ENCODE measurements at regions not wholly inside any gene's neighbourhood (a gene's known extent, or its start where the extent isn't known, plus 50 kb on each side); places are given as distances from the start of the nearest gene placed in this dataset.

GRCh38 chr6:23308166-23308565 is 738.8 kb downstream of the HDGFL1 start:
- TF ChIP-seq REST (IDR thresholded peaks at IDR 0.05; ENCODE audit: low read depth) = no peak
- no peak for TF ChIP-seq CBX3 (IDR thresholded peaks at IDR 0.05; ENCODE audit: low read depth)
- no peak for TF ChIP-seq ATF3 (IDR thresholded peaks at IDR 0.05)
- no peak for TF ChIP-seq TCF7L2 (IDR thresholded peaks at IDR 0.05; ENCODE audit: borderline replicate concordance, extremely low read depth, insufficient read depth, insufficient read length)
- no peak for TF ChIP-seq SP1 (IDR thresholded peaks at IDR 0.05; ENCODE audit: low read depth)
- no peak for TF ChIP-seq CTCF (IDR thresholded peaks at IDR 0.05 in 2 of 3, conservative IDR thresholded peaks at IDR 0.05 in 1 of 3; ENCODE audit: borderline replicate concordance in 1 of 3, insufficient read depth in 1 of 3, low read depth in 2 of 3, low read length in 2 of 3)
- TF ChIP-seq EGR1 (IDR thresholded peaks at IDR 0.05; ENCODE audit: low read depth) = no peak
- TF ChIP-seq POLR2AphosphoS5 (IDR thresholded peaks at IDR 0.05; ENCODE audit: low read depth, low read length) = no peak
- no peak for TF ChIP-seq FOSL1 (IDR thresholded peaks at IDR 0.05; ENCODE audit: low read depth)
- TF ChIP-seq RAD21 (IDR thresholded peaks at IDR 0.05; ENCODE audit: low read depth) = no peak
- TF ChIP-seq ZBTB33 (IDR thresholded peaks at IDR 0.05; ENCODE audit: extremely low read depth, insufficient replicate concordance, low read length) = no peak
- TF ChIP-seq EZH2 (IDR thresholded peaks at IDR 0.05) = no peak
- TF ChIP-seq MAX (IDR thresholded peaks at IDR 0.05) = no peak
- TF ChIP-seq SIN3A (IDR thresholded peaks at IDR 0.05; ENCODE audit: low read depth) = no peak
- no peak for TF ChIP-seq SRF (IDR thresholded peaks at IDR 0.05; ENCODE audit: low read depth)
- no peak for TF ChIP-seq JUND (IDR thresholded peaks at IDR 0.05)
- ChIA-PET POLR2A (no interaction called here), RAD21 (ENCODE audit: low non-redundant PET in 1 of 2, low total read pairs in 2 of 2, uncharacterized antibody in 2 of 2, unreplicated experiment in 2 of 2) (no interaction called here), CTCF (no interaction called here)
- no peaks in the 10 kb centered on the region; a peak in 1 of 4 replicates for H3K4me1 ChIP-seq (ENCODE audit: control insufficient read depth in 1 of 2, insufficient read depth in 2 of 2, low read length in 2 of 2)
- H3K79me2 ChIP-seq (ENCODE audit: insufficient read depth, low read length) = no peaks in the 10 kb centered on the region
- H3K36me3 ChIP-seq (ENCODE audit: control insufficient read depth in 1 of 2, insufficient read depth in 2 of 2, low read length in 2 of 2) = no peaks in the 10 kb centered on the region
- no peak overlapping the region for H3K27ac ChIP-seq (ENCODE audit: low read depth, low read length)
- no peaks in the 10 kb centered on the region for H3K9me2 ChIP-seq (ENCODE audit: insufficient read depth)
- H3K9me3 ChIP-seq (ENCODE audit: control insufficient read depth in 1 of 2, insufficient read depth in 1 of 2, low read depth in 1 of 2, low read length in 2 of 2) = peaks cover 0 to 6% of the 10 kb centered on the region in 2 experiments; a peak in 2 of 4 replicates
- intact Hi-C loops (cut with micrococcal nuclease) = no loop called here
- H2AFZ ChIP-seq (ENCODE audit: low read depth, low read length, poor library complexity, severe bottlenecking) = no peak overlapping the region
- no peaks in the 10 kb centered on the region for H4K20me1 ChIP-seq (ENCODE audit: insufficient read depth)
- no peaks in the 10 kb centered on the region for H3K27me3 ChIP-seq (ENCODE audit: insufficient read depth, low read length)
- H3K4me3 ChIP-seq (replicated peaks in 1 of 2; ENCODE audit: low read depth in 1 of 2, low read length in 2 of 2) = no peak overlapping the region
- DNase-seq (ENCODE audit: low read depth, low spot score) = no peak
- H3K9ac ChIP-seq (ENCODE audit: low read length) = no peak overlapping the region
- BruUV-seq (replicated peaks) = no TSS peak
- ATAC-seq = no peak
- H3K4me2 ChIP-seq (ENCODE audit: low read length) = no peak overlapping the region
